SHP77 (cell line): ENCODE measurements at regions not wholly inside any gene's neighbourhood (a gene's known extent, or its start where the extent isn't known, plus 50 kb on each side); places are given as distances from the start of the nearest gene placed in this dataset.

Source experiments
- DNase-seq, 2 experiments: peaks; one replicate each; lab custom pipeline; 2025; lab: John Stamatoyannopoulos, UW

DNA sequence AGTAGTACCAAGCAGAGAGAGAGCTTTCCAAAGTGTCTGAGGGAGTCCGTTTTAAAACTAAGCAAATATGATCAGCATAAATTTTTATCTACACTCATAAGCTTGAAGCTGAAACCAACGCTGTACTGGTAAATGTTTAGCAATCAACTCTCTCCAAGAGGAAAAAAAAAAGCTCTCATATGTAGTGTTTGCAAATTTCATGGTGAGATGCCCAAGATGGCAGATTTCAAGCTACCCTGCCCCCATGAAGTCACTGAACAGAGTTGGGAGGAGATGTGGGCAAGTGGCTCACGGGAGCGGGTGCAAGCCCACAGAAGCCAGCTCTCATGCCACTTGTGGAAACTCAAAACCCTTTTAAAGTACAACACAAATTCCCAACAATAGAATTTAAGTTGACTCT, 475.8 kb downstream of the BCAT1 start:
- no peak for DNase-seq

DNA sequence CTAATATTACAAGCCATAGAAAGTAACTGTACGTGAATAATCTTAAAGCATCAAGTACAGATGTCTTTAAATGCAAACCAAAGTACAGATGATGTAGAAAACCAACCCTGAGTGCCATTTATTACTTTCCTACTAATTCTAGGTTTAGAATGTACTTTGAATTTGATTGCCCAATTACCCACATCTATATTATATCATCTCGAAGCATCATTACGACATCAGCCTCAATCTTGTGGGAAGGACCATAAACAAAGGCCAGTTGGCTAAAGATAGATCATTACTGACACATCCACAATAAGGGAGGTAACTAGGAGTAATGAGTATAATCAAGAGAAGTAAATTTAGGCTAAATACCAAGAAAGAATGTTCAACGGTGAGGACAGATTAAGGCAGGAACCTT, 478.9 kb downstream of the BCAT1 start:
- DNase-seq = no peak

DNA sequence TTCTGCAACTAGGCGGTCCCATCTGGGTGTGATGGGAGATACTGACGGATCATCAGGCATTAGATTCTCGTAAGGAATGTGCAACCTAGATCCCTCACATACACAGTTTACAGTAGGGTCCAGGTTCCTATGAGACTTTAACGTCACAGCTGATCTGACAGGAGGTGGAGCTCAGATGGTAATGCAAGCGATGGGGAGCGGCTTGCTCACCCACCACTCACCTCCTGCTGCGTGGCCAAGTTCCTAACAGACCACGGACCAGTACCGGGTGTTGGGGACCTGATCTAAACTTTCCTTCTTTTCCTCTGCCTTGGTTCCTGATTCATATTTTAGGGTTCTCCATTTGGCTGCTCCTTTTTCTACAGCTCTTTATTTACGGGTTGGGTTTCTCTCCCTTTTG, 479.8 kb downstream of the BCAT1 start:
- DNase-seq = no peak

DNA sequence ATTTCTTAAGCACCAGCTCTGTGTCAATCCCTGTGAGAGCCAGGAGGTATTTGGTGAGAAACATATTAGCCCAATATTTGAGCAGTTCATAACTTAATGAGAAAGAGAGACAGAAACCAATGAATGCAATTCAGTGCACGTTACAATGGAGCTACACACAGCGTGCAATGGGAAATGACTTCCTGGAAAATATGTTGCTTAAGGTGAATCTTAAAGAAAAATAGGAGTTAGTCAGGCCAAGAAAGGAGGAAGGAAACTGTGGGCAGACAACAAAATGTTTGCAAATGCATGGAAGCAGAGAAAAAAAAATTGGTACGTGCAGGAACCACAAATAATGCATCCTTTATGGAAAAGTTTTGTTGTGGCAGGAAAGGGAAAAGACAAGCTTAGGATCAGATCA, 481.7 kb downstream of the BCAT1 start:
- no peak for DNase-seq

DNA sequence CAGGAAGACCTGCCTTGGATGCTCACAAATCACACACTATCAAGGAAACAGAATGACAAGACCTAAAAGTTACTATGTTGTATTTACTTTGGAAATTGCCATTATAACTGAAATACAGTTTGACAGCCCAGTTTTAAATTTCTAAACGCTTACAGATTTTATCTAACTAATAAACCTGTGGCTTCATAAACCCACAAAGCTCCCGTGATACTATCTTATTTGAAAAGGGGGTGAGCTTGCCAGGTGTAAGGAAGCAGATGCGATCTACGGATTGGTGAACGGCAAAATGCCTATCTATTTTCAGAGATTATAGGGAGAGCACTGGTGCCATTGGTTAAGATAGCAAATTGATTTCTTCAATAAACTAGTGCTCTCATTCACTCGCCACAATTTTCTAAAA, 485.5 kb downstream of the BCAT1 start:
- DNase-seq = no peak

DNA sequence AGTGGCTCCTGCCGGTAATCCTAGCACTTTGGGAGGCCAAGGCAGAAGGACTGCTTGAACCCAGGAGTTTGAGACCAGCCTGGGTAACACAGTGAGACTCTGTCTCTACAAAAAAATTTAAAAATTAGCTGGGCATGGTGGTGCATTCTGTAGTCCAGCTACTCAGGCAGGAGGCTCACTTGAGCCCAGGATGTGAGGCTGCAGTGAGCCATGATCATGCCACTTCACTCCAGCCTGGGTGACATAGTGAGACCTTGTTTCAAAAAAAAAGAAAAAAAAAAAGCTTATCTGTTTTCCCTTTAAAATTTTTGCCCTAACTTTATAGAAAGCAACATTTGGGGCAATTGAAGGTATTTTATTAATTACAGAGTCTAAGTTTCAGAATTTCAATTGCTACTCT, 486.0 kb downstream of the BCAT1 start:
- no peak for DNase-seq

DNA sequence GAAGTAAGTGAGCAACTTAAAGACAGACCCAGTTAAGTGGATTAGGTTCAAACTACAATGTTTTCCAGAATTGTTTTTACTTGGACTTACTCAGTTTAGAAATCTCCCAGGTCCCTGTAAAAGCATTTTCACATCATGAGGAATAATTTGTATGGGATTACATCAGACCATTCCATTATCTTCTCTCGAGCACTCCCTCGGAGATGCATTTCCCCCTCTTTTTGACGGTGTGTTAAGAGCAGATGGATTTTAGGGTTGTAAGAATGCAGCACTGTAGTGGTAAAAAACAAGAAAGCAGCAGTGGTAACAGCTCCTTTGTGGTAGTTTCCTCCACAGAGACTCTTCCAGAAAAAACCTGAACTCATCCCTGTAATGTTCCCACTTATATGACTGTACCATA, 488.4 kb downstream of the BCAT1 start:
- DNase-seq = no peak

DNA sequence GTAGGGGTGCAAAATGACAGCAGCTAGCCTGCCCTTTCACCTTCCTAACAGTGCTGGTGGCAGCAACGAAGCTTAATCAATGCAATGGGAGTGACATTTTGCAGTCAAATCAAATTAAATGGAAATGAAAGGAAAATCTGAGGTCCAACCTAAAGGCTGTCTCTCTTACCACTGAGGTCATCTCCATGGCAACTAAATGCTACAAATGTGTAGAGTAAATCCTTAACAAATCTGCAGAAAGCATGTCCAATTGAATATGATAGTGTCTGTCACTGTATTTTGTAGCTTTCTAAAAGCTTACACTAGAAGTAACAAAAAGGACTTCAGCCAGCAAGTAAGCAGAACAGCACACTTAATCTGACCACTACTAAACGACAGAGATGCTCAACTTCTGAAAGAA, 488.8 kb downstream of the BCAT1 start:
- DNase-seq = no peak

DNA sequence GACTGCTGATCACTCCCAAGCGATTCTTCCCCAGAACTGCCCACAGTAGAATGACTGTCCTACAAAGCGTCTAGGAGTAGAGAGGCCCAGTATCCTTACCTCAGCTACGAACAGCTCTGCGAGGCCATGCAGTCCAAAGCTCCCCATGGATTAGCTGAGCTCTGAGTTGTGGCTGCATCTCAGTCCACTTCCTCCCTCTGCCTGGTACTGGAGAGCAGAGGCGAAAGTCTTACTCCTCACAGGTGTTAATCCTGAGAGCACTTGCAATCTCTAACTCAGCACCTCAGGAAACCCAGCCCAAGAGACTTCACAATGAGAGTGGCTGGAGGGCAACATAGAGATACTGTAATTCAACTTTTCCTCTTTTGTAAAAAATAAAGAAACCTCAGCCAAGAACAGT, 493.1 kb downstream of the BCAT1 start:
- no peak for DNase-seq

DNA sequence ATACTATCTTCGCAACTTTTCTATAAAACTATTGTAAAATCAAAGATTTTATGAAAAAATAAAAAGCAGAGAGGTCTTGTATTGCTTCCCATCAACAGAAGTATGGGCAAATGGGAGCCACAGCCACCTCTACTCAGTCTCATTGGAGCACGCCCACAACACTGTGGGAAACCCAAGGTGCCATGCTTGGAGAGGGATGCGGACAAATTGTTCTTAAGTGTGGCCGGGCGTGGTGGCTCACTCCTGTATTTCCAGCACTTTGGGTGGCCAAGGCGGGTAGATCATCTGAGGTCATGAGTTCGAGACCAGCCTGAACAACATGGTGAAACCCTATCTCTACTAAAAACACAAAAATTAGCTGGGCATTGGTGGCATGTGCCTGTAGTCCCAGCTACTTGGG, 498.2 kb upstream of the SOX5 start:
- DNase-seq = no peak

DNA sequence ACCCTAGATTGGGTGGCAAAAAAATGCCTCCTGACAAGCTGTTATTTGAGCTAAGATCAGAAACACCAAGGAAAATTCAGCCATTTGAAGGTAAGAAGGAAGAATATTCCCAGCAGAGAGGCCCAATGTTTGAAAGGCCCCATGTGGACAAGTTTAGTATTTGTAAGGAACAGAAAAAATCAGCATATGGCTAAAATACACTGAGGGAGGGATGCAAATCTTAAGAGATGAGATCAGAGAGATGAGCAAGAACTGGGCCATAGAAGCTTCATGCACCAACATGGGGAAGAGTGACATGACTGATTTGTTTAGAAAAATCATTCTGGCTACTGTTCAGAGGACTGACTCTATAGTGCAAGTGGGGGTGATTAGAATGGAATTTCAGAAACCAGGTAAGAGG, 496.8 kb upstream of the SOX5 start:
- no peak for DNase-seq

DNA sequence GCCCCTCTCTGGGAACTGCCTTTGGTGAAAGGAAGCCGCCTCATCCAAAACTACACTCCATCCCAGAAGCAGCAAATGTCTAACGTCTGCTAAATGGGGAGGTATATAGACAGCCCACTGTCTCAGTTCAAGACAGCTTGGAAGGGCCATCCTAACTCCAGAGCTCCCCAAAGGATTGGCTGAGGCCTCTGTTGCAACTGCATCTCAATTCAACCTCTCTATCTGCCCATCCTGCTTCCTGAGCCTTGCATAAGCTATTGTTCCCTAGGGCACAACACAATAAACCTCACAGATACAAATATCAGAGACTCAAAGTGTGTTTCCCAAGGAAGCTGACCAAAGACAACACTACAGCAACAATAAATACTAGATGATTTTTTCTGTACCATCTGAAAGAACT, 495.2 kb upstream of the SOX5 start:
- no peak for DNase-seq

DNA sequence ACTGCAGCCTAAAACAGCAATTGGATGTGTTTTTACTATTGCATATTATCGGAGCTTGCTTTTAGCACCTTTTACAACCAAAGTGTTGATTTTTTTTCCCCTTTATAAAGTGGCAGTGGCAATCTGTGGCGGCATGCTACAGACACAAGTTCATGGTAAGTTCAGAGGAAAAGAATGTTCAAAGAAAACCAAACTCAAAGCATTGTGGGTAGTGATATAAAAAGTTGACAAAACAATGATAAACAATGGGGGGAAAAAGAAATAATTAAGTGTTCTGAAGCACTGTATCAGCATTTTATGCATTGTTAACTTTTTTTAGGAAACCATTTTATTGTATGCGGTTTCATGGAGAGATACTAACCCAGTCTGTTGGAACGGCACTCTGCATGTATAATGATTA, 492.0 kb upstream of the SOX5 start:
- no peak for DNase-seq

DNA sequence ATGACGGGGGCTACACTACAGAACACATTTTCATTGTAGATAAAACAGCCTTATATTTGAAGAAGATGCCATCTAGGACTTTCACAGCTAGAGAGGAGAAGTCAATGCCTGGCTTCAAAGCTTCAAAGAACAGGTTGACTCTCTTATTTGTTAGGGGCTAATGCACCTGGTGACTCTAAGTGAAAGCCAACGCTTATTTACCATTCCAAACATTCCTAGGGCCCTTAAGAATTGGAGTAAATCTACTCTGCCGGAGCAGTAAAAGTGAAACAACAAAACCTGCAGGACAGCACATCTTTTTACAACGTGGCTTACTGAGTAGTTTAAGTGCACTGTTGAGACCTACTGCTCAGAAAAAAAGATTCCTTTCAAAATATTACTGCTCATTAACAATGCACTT, 487.2 kb upstream of the SOX5 start:
- no peak for DNase-seq

DNA sequence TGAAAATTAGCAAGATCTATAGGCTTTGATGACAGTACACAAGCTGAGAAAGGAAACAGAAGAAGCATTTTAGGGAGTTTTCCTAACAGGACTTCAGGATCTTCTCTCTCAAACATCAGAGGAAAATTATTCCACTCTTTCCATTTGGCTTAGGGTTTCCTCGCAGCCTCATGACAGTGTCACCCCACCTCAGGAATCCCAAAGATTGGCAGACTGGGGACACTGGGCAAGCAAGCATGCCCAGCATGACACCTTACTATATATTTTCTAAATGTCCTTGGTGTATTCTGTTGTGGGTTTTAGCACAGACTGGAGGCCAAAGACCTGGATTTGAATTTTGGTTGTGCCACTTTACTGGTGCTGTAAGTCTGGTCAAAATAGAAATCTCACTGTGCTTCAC, 482.4 kb upstream of the SOX5 start:
- DNase-seq = no peak

DNA sequence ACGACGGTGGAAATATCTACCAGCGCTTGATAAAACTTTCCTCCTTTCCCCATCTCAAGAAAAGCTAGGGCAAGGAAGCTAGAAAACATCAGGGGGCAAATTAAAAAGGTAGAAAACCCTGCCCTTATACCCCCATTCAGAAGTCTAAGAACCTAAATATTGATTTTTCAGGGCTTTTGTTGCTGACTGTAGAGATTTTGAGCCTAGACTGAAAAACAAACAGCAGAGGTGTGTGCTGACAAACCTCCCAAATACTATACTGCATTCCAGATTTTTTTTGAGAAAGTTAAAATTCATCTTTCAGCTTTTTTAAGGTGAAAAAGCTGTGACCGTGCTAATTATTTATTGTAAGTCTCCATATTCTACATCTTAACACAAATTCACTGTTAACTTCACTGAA, 478.3 kb upstream of the SOX5 start:
- no peak for DNase-seq

DNA sequence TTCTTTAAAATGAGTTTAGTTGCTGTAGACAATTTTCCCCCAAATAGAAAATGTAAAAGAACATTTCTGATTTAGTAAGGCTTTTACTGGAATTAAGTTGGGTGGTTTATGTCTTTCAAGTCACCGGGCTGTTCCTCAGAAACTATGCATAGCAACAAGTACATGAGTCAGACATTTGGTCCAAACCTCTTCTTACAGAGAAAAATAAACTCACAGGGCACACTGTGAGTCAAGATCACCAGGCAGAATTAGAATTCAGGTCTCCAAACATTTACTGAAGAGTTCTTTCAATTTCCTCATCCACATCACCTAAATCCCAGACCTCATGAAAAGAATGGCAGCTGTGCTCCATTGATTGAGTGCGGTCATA, 476.1 kb upstream of the SOX5 start:
- DNase-seq = no peak

DNA sequence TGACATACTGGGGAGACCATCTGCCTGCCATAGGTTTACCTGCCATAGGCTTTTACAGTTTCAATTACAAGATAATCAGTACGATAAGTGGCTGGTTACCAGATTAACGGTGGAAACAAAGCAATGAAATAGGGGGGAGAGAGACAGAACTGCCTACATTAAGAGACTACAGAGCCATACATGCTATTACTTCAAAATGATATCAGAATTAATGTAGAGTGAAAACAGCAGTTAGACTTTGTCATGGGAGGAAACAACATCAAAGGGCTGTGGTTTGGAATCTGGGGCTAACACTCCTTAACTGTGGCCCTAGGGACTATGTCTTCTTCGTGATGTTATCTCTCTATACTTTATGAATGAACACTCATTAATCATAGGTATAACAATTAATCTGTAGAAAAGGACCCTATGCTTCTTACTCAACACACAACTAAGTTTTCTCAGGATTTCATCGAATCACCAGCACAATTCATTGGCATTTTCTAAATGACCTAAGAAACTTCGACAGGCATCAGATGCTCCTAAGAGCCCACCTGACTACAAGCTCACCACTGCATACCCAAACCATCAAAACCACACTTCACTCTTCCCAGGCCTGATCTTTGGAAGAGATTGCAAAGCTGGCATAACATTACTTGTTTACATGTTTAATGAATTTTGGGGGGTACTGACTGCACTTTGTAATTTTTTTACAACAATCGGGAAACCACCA, 475.6 kb upstream of the SOX5 start:
- no peak for DNase-seq

DNA sequence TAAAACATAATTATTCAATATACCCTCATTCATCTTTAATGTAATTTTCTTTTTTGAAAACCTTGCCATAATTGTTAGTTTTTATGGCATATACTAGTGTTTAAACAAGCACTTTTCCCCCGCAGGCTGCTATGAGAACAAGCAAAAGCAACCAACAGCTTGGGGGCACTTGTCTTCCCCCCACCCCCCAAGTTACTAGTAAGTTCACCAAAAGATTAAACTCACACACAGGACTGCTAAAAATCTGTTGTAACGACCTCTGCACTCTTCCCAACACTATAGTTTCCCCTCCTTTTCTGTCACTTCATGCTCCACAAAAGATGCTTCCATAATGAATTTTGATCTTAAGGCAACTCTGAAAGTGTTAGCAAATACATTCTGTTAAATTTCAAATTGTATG, 474.9 kb upstream of the SOX5 start:
- no peak for DNase-seq

DNA sequence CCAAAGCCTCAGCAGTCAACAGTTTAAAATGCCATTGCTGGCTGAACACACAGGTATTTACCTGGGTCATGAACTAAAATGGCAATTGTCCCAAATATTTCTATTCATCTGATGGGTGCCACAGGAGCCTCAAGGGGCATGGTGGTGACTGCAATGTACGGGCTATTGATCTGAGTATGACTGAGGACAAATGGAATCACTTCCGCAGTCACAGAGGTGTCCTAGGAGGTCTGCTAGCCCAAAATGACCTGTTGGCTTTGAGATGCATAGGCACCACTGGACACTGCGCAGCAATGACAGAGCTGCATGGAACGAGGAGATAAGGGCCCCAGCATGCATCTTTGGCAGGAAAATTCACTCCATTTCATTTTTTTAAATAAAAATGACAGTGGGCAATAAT, 474.1 kb upstream of the SOX5 start:
- no peak for DNase-seq

DNA sequence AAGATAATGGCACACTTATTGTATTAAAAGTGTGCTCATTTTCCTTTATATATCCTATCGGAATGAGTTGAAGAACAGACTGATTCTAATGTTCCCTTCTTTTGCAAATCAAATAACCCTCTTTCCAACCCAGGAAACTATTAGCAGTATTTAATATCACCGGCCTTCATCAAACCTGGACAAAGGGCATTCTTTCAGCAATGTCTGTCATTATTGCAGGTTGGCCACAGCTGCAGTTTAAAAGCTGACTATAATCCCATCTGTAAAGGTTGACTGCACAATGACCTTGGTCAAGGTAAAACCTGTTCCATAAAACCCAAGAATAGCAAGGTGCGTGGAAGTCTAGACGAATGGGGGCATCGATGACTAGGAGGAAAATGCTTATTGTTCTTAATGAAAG, 472.3 kb upstream of the SOX5 start:
- DNase-seq = no peak

DNA sequence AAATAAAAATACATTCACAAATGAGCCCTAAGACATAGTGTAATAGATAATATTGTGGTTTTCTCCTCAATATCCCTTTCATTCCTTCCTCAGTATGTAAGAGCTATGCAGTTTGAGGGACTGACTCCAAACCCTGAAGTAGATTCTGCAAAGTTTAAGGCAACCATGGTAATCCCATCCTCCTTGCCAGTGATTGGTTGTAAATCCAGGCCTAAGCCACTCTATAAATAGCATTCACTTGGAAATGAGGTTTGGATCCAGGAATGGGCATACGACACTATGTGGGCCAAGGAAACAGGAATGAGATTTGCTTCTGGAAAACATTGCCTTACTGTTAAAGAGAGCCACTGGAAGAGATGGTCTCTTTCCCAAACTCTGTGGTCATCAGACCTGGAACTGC, 468.7 kb upstream of the SOX5 start:
- DNase-seq = no peak

DNA sequence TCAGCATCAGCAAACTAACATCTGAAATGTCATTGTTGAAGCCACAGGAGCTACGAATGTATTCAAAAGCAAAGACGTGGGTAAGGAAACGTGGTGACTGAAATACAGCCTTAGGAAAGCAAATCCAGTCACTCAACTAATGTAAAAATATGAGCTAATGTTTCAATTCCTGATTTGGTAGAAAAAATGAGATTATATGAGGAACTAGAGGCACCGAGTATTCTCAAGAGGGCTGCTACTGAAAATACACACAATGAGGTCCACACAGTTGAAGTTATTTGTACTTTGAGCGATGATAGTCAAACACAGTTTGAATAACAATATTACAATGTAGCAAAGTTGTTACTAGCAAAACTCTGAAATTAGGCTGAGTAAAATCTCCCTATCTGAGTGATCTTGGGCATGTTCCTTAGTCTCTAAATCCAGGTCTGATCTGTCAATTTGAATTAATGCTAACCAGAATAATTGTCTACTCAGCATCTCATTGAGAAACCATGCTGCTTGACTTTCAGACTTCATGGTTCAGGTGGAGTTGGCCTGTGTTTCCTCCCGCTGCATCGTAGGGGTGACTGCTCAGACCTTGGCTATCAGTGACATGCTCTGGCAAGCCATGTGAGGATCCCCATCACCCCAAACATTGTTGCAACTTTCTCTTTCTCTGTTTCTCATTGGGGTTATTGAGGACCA, 467.1 kb upstream of the SOX5 start:
- DNase-seq = no peak

DNA sequence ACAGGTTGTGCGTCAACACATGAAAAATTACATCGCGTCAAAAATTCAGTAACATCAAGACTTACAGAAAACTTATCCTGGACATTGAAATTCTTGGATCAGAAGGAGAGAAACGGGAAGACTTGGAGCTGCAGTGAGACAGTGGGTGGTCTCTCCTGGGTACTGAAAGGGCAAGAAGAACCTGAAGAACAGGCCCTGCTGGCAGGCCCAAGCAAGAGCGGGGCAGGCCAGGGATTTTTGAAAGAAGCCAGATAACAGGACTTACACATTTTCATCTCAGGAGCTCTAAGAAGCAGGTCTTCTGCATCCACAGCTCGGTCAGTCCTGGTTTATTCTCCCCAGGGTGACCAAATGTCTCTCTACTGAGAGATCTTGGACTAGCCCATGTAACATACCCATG, 466.5 kb upstream of the SOX5 start:
- no peak for DNase-seq
